ENCODE measurements at regions not wholly inside any gene's neighbourhood (a gene's known extent, or its start where the extent isn't known, plus 50 kb on each side); places are given as distances from the start of the nearest gene placed in this dataset.

DNA sequence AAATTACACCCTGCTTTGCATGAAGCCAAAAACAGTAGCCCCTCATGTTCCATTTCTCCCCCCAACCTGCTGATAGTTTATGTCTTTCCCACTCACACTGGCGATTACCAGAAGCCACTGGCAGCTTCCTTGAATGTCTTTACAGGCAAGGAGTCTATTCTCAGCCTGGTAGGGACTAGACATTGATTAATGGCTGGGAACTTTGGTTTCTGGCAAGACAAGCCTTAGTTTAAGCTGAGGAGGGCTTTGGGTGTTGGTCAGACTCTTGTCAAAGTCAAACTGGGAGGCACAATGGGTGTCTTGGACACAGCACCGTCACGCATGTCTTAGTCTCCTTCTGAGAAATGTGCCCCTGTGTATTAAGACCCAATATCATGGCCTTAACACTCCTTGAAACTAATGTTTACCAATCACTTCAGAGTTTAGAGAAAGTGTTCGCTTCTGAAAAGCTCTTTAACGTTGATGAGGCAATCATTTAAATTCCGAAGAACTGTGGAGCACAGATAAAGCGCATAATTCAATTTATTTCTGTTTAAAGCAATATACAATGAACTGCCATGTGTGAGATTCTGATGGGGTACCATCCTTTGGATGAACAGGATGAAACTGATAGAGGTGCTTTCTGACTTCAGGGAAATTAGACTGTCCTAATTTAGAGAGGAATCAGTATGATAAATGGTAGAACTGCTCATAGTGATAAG lies 53.9 kb upstream of the CPEB4 start (continued):
- TF ChIP-seq, protein P1, sequence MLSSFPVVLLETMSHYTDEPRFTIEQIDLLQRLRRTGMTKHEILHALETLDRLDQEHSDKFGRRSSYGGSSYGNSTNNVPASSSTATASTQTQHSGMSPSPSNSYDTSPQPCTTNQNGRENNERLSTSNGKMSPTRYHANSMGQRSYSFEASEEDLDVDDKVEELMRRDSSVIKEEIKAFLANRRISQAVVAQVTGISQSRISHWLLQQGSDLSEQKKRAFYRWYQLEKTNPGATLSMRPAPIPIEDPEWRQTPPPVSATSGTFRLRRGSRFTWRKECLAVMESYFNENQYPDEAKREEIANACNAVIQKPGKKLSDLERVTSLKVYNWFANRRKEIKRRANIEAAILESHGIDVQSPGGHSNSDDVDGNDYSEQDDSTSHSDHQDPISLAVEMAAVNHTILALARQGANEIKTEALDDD (IDR thresholded peaks at IDR 0.05) = no peak
- TF ChIP-seq KDM1A (IDR thresholded peaks at IDR 0.05) = 0 out of 4 replicates have a peak, but pooled peaks of 1 of the 2 experiments have one; percentile 28
- TF ChIP-seq ZNF384 (IDR thresholded peaks at IDR 0.05; ENCODE audit: low read depth, low read length) = no peak
- no peak for TF ChIP-seq ZNF347 (CRISPR knock-in tag; IDR thresholded peaks at IDR 0.05; ENCODE audit: low read depth)
- TF ChIP-seq YBX1 (IDR thresholded peaks at IDR 0.05) = no peak
- TF ChIP-seq KAT7 (CRISPR knock-in tag; IDR thresholded peaks at IDR 0.05; ENCODE audit: borderline replicate concordance) = no peak
- TF ChIP-seq, protein P2, sequence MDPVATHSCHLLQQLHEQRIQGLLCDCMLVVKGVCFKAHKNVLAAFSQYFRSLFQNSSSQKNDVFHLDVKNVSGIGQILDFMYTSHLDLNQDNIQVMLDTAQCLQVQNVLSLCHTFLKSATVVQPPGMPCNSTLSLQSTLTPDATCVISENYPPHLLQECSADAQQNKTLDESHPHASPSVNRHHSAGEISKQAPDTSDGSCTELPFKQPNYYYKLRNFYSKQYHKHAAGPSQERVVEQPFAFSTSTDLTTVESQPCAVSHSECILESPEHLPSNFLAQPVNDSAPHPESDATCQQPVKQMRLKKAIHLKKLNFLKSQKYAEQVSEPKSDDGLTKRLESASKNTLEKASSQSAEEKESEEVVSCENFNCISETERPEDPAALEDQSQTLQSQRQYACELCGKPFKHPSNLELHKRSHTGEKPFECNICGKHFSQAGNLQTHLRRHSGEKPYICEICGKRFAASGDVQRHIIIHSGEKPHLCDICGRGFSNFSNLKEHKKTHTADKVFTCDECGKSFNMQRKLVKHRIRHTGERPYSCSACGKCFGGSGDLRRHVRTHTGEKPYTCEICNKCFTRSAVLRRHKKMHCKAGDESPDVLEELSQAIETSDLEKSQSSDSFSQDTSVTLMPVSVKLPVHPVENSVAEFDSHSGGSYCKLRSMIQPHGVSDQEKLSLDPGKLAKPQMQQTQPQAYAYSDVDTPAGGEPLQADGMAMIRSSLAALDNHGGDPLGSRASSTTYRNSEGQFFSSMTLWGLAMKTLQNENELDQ (CRISPR knock-in tag; IDR thresholded peaks at IDR 0.05; ENCODE audit: borderline replicate concordance) = no peak
- TF ChIP-seq CBFA2T3 (IDR thresholded peaks at IDR 0.05) = peak; percentile 59
- TF ChIP-seq, protein P3, sequence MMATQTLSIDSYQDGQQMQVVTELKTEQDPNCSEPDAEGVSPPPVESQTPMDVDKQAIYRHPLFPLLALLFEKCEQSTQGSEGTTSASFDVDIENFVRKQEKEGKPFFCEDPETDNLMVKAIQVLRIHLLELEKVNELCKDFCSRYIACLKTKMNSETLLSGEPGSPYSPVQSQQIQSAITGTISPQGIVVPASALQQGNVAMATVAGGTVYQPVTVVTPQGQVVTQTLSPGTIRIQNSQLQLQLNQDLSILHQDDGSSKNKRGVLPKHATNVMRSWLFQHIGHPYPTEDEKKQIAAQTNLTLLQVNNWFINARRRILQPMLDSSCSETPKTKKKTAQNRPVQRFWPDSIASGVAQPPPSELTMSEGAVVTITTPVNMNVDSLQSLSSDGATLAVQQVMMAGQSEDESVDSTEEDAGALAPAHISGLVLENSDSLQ (IDR thresholded peaks at IDR 0.05) = peak; percentile 75
- TF ChIP-seq, protein P4, sequence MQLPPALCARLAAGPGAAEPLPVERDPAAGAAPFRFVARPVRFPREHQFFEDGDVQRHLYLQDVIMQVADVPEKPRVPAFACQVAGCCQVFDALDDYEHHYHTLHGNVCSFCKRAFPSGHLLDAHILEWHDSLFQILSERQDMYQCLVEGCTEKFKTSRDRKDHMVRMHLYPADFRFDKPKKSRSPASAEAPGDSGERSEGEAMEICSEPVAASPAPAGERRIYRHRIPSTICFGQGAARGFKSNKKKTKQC (CRISPR knock-in tag; IDR thresholded peaks at IDR 0.05) = no peak
- TF ChIP-seq MAFG (tag; conservative IDR thresholded peaks at IDR 0.05) = no peak
- no peak for TF ChIP-seq ZNF274 (IDR thresholded peaks at IDR 0.05; ENCODE audit: borderline replicate concordance, low read depth, low read length)
- TF ChIP-seq ZFP36 (IDR thresholded peaks at IDR 0.05; ENCODE audit: low read depth, low read length, partially characterized antibody) = no peak
- no peak for TF ChIP-seq ZNF41 (CRISPR knock-in tag; conservative IDR thresholded peaks at IDR 0.05)
- TF ChIP-seq, protein P5, sequence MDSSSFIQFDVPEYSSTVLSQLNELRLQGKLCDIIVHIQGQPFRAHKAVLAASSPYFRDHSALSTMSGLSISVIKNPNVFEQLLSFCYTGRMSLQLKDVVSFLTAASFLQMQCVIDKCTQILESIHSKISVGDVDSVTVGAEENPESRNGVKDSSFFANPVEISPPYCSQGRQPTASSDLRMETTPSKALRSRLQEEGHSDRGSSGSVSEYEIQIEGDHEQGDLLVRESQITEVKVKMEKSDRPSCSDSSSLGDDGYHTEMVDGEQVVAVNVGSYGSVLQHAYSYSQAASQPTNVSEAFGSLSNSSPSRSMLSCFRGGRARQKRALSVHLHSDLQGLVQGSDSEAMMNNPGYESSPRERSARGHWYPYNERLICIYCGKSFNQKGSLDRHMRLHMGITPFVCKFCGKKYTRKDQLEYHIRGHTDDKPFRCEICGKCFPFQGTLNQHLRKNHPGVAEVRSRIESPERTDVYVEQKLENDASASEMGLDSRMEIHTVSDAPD (CRISPR knock-in tag; IDR thresholded peaks at IDR 0.05) = no peak
- peak; percentile 75 for TF ChIP-seq MEIS2 (IDR thresholded peaks at IDR 0.05; ENCODE audit: partially characterized antibody)
- TF ChIP-seq, protein P6, sequence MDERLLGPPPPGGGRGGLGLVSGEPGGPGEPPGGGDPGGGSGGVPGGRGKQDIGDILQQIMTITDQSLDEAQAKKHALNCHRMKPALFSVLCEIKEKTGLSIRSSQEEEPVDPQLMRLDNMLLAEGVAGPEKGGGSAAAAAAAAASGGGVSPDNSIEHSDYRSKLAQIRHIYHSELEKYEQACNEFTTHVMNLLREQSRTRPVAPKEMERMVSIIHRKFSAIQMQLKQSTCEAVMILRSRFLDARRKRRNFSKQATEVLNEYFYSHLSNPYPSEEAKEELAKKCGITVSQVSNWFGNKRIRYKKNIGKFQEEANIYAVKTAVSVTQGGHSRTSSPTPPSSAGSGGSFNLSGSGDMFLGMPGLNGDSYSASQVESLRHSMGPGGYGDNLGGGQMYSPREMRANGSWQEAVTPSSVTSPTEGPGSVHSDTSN (CRISPR knock-in tag; IDR thresholded peaks at IDR 0.05; ENCODE audit: low read depth) = no peak
- TF ChIP-seq, protein P6 (tag; conservative IDR thresholded peaks at IDR 0.05; ENCODE audit: low read depth) = peak; percentile 76

All from K562 (cell line).